SK-N-SH treated with all-trans-retinoic acid at 6 μM for 48 hours (cell line): ENCODE measurements at regions not wholly inside any gene's neighbourhood (a gene's known extent, or its start where the extent isn't known, plus 50 kb on each side); places are given as distances from the start of the nearest gene placed in this dataset.

Experiments used
- CSDC2 ChIP-seq: fragments of 250-450 bp; sonication (Bioruptor Pico); IDR thresholded peaks from 2 replicates; pipeline ENCODE4 v1.5.0; 2020; ENCODE audit warnings: mild to moderate bottlenecking, moderate library complexity
- CSRNP3 ChIP-seq: fragments of 250-450 bp; sonication (Bioruptor Pico); IDR thresholded peaks from 2 replicates; pipeline ENCODE4 v1.5.1; 2021; ENCODE audit warnings: mild to moderate bottlenecking, moderate library complexity
- RARB ChIP-seq: fragments of 250-450 bp; sonication (Bioruptor Pico); IDR thresholded peaks from 2 replicates; pipeline ENCODE4 v1.8.0; 2021; ENCODE audit warnings: mild to moderate bottlenecking, moderate library complexity

DNA sequence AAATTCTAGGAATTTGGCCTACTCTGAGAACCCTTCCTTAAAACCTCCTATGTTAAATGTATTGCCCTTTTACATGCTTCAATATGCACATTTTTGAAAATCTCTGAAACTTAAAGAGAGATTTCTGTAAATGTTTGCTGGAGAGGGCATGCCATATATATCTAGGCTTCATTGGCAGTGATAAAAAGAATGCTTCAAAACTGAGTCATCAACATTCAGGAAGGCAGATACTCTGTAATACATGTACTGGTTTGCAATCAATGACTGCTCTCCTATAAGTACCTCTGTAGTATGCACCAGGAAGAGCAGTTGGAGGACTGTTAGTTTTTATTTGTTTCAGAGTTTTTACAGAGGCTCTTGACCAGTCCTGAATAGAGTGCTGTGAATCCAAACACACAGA lies 739.9 kb downstream of the SLC16A7 start:
- TF ChIP-seq RARB (CRISPR knock-in tag) (no peak), CSDC2 (no peak), CSRNP3 (CRISPR knock-in tag) (no peak)
